ENCODE measurements at regions not wholly inside any gene's neighbourhood (a gene's known extent, or its start where the extent isn't known, plus 50 kb on each side); places are given as distances from the start of the nearest gene placed in this dataset.

GRCh38 chr6:118744261-118744941 is 93.0 kb upstream of the CEP85L start:
- CTCF ChIA-PET = interaction anchor here (0.7 kb wide), 1 partner anchor 592 kb away, joined by 3 read pairs; no protein-coding TSS in a partner anchor
- Mint-ChIP-seq H3K27ac (no peak overlapping the region), H3K27me3 (no peaks in the 10 kb centered on the region), H3K9me3 (no peaks in the 10 kb centered on the region), H3K36me3 (ENCODE audit: low read depth) (no peaks in the 10 kb centered on the region), H3K4me3 (no peak overlapping the region), H3K4me1 (peaks cover 37% of the 10 kb centered on the region)
- TF ChIP-seq CTCF (IDR thresholded peaks at IDR 0.05) = no peak
- ATAC-seq (ENCODE audit: low read depth) (no peak), DNase-seq (no peak)
- POLR2A ChIA-PET = interaction anchor here (0.6 kb wide), 1 partner anchor 530 kb away, joined by 4 read pairs; no protein-coding TSS in a partner anchor
- intact Hi-C loops (cut with micrococcal nuclease) = no loop called here

DNA sequence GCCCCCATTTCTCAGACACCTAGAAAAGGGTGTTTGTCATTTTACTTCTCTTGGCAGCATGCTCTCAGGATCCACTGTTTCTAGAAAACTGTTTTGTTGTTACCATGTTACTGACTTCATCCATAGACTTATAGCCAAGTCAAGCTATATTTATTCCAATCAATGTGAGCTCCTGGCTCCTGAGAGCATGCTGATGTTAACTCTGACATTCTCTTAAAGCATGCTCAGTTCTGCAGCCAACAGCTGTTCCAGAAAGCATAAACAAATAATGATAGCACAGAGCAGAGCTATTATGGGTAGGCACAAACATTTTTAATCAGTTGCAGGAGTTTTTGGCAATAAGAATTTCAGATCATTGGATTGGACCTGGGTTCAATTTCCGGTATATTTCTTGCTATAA is 92.4 kb upstream of the CEP85L start:
- DNase-seq = no peak
- no peak overlapping the region for H3K4me3 Mint-ChIP-seq
- H3K36me3 Mint-ChIP-seq (ENCODE audit: low read depth) = no peaks in the 10 kb centered on the region
- TF ChIP-seq CTCF (IDR thresholded peaks at IDR 0.05) = no peak
- ChIA-PET POLR2A (interaction anchor here (0.6 kb wide), 1 partner anchor 531 kb away, joined by 4 read pairs; no protein-coding TSS in a partner anchor), CTCF (no interaction called here)
- H3K27me3 Mint-ChIP-seq = no peaks in the 10 kb centered on the region
- H3K9me3 Mint-ChIP-seq = no peaks in the 10 kb centered on the region
- intact Hi-C loops (cut with micrococcal nuclease) = no loop called here
- H3K4me1 Mint-ChIP-seq = peaks cover 37% of the 10 kb centered on the region
- no peak overlapping the region for H3K27ac Mint-ChIP-seq
- no peak for ATAC-seq (ENCODE audit: low read depth)

DNA sequence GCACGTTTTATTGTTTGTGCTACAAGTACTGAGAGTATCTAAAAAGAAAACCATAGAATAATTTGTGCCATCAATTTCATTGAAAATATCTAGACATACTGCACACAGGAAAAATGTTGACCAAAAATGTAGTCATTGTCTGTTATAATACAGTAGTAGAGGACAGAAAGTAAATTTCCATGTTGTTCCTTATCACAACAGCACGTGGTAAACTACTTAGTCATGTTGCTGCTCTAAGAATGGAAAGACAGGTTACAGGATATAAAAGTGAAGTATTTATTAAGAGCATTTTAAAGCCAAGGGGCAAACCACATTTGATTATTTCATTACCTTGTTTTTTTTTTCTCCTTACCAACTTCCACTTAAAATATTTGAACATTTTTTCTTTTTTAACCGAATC is 89.0 kb upstream of the CEP85L start:
- DNase-seq (no peak), ATAC-seq (ENCODE audit: low read depth) (no peak)
- Mint-ChIP-seq H3K4me1 (peaks cover 9% of the 10 kb centered on the region), H3K36me3 (ENCODE audit: low read depth) (no peaks in the 10 kb centered on the region), H3K4me3 (no peak overlapping the region), H3K27ac (no peak overlapping the region), H3K9me3 (no peaks in the 10 kb centered on the region), H3K27me3 (no peaks in the 10 kb centered on the region)
- ChIA-PET POLR2A (no interaction called here), CTCF (no interaction called here)
- no peak for TF ChIP-seq CTCF (IDR thresholded peaks at IDR 0.05)
- intact Hi-C loops (cut with micrococcal nuclease) = no loop called here

GRCh38 chr6:118739696-118740353 is 88.4 kb upstream of the CEP85L start:
- H3K4me1 Mint-ChIP-seq = peaks cover 4% of the 10 kb centered on the region
- H3K4me3 Mint-ChIP-seq = no peak overlapping the region
- intact Hi-C loops (cut with micrococcal nuclease) = loop anchor here (5.0 kb wide), 1 partner anchor 43 kb away; no protein-coding TSS in a partner anchor
- no peak overlapping the region for H3K27ac Mint-ChIP-seq
- ChIA-PET POLR2A (no interaction called here), CTCF (no interaction called here)
- no peak for TF ChIP-seq CTCF (IDR thresholded peaks at IDR 0.05)
- no peaks in the 10 kb centered on the region for H3K36me3 Mint-ChIP-seq (ENCODE audit: low read depth)
- no peaks in the 10 kb centered on the region for H3K27me3 Mint-ChIP-seq
- ATAC-seq (ENCODE audit: low read depth) (no peak), DNase-seq (no peak)
- H3K9me3 Mint-ChIP-seq = no peaks in the 10 kb centered on the region

DNA sequence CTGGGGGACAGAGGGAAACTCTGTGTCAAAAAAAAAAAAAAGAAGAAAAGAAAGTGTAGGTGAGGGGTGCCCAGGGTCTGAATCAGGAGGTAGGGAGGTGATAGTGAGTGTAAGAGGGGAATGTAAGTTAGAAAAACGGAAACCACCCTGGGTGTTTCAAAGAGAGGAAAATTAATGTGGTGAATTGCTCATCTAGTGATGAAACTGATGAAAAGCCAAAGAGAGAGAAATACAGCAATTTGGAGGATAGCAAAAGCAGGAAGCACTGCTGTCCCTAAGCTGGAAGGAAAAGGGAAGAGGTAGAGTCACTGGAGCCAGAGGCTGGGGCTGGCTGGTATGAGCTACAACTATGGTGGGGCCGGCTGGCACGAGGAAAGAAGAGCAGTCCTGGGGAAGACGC is 85.0 kb upstream of the CEP85L start:
- Mint-ChIP-seq H3K4me1 (peaks cover 4% of the 10 kb centered on the region), H3K27ac (no peak overlapping the region), H3K9me3 (no peaks in the 10 kb centered on the region), H3K36me3 (ENCODE audit: low read depth) (no peaks in the 10 kb centered on the region), H3K4me3 (no peak overlapping the region), H3K27me3 (no peaks in the 10 kb centered on the region)
- POLR2A ChIA-PET = interaction anchor here (1.0 kb wide), 1 partner anchor 27 kb away, joined by 3 read pairs; no protein-coding TSS in a partner anchor
- DNase-seq (no peak), ATAC-seq (ENCODE audit: low read depth) (no peak)
- intact Hi-C loops (cut with micrococcal nuclease) = loop anchor here (5.0 kb wide), 1 partner anchor 39 kb away; no protein-coding TSS in a partner anchor
- CTCF ChIA-PET = no interaction called here
- no peak for TF ChIP-seq CTCF (IDR thresholded peaks at IDR 0.05)
